GM21786 (cell line): ENCODE measurements at regions not wholly inside any gene's neighbourhood (a gene's known extent, or its start where the extent isn't known, plus 50 kb on each side); places are given as distances from the start of the nearest gene placed in this dataset.

Source experiments
- ATAC-seq: cut with Tn5 transposase; IDR thresholded peaks from one replicate; pipeline ENCODE4 v1.9.1; 2021; ENCODE audit not compliant: unreplicated experiment

- ATAC-seq, result no peak
Measured at GRCh38 chr7:89401099-89401498, 605.6 kb upstream of the TEX47 start.

- no peak for ATAC-seq
Measured at GRCh38 chr7:89401690-89402089, 606.2 kb upstream of the TEX47 start.

GRCh38 chr7:89451911-89452310, 656.4 kb upstream of the TEX47 start:
- ATAC-seq, result no peak

GRCh38 chr7:89456556-89456955, 661.0 kb upstream of the TEX47 start:
- no peak for ATAC-seq

GRCh38 chr7:89458114-89458513, 662.6 kb upstream of the TEX47 start:
- ATAC-seq, result no peak

GRCh38 chr7:89474456-89474855, 678.9 kb upstream of the TEX47 start:
- no peak for ATAC-seq

GRCh38 chr7:89477991-89478390, 676.3 kb upstream of the STEAP1 start:
- no peak for ATAC-seq

GRCh38 chr7:89495704-89496103, 658.6 kb upstream of the STEAP1 start:
- ATAC-seq, result no peak

- no peak for ATAC-seq
Measured at GRCh38 chr7:89500084-89500483, 654.2 kb upstream of the STEAP1 start.

GRCh38 chr7:89503281-89503680, 651.0 kb upstream of the STEAP1 start:
- ATAC-seq, result no peak

- ATAC-seq, result no peak
Measured at GRCh38 chr7:89507034-89507433, 647.2 kb upstream of the STEAP1 start.

- no peak for ATAC-seq
Measured at GRCh38 chr7:89511900-89512299, 642.4 kb upstream of the STEAP1 start.

- ATAC-seq, result no peak
Measured at GRCh38 chr7:89514970-89515369, 639.3 kb upstream of the STEAP1 start.

GRCh38 chr7:89517815-89518214, 636.5 kb upstream of the STEAP1 start:
- ATAC-seq, result no peak

GRCh38 chr7:89549768-89550167, 604.5 kb upstream of the STEAP1 start:
- no peak for ATAC-seq

GRCh38 chr7:89554209-89554608, 600.1 kb upstream of the STEAP1 start:
- no peak for ATAC-seq

- no peak for ATAC-seq
Measured at GRCh38 chr7:89559596-89559995, 594.7 kb upstream of the STEAP1 start.

- no peak for ATAC-seq
Measured at GRCh38 chr7:89563597-89563996, 590.7 kb upstream of the STEAP1 start.

GRCh38 chr7:89584896-89585295, 569.4 kb upstream of the STEAP1 start:
- no peak for ATAC-seq

GRCh38 chr7:89593125-89593524, 561.1 kb upstream of the STEAP1 start:
- ATAC-seq, result no peak

GRCh38 chr7:89602984-89603383, 551.3 kb upstream of the STEAP1 start:
- ATAC-seq, result no peak

- ATAC-seq, result no peak
Measured at GRCh38 chr7:89605362-89605761, 548.9 kb upstream of the STEAP1 start.

GRCh38 chr7:89606511-89606910, 547.8 kb upstream of the STEAP1 start:
- ATAC-seq, result no peak

- ATAC-seq, result no peak
Measured at GRCh38 chr7:89607792-89608191, 546.5 kb upstream of the STEAP1 start.
